Parathyroid adenoma (tissue), 2 donors: ENCODE measurements at regions not wholly inside any gene's neighbourhood (a gene's known extent, or its start where the extent isn't known, plus 50 kb on each side); places are given as distances from the start of the nearest gene placed in this dataset.

ENCODE experiments used
- H2AFZ ChIP-seq: fragments of 300-600 bp; sonication (generic); one replicate; pipeline ENCODE4 v1.7.0; 2017; ENCODE audit warnings: antibody characterized with exemption, mild to moderate bottlenecking
- H3K27ac ChIP-seq: fragments of 300-600 bp; sonication (generic); one replicate; pipeline ENCODE4 v1.7.0; 2017
- H3K27me3 ChIP-seq: fragments of 300-600 bp; sonication (generic); one replicate; pipeline ENCODE4 v1.7.0; 2017; ENCODE audit warnings: low read length; ENCODE audit not compliant: control insufficient read depth, insufficient read depth
- H3K36me3 ChIP-seq: fragments of 300-600 bp; sonication (generic); one replicate; pipeline ENCODE4 v1.7.0; 2017; ENCODE audit warnings: low read length; ENCODE audit not compliant: control insufficient read depth, insufficient read depth
- H3K4me1 ChIP-seq: fragments of 300-600 bp; sonication (generic); one replicate; pipeline ENCODE4 v1.7.0; 2017; ENCODE audit warnings: control low read depth
- H3K4me2 ChIP-seq: fragments of 300-600 bp; sonication (generic); one replicate; pipeline ENCODE4 v1.7.0; 2017; ENCODE audit warnings: low read length
- H3K4me3 ChIP-seq: fragments of 300-600 bp; sonication (generic); one replicate; pipeline ENCODE4 v1.7.0; 2017; ENCODE audit warnings: low read depth, low read length
- H3K79me2 ChIP-seq: fragments of 300-600 bp; sonication (generic); one replicate; pipeline ENCODE4 v1.7.0; 2017; ENCODE audit warnings: control low read depth
- H3K9ac ChIP-seq: fragments of 300-600 bp; sonication (generic); one replicate; pipeline ENCODE4 v1.7.0; 2017; ENCODE audit warnings: mild to moderate bottlenecking
- H3K9me3 ChIP-seq: fragments of 300-600 bp; sonication (generic); one replicate; pipeline ENCODE4 v1.7.0; 2017; ENCODE audit warnings: low read length; ENCODE audit not compliant: control insufficient read depth
- CTCF ChIP-seq: fragments of 300-600 bp; sonication (generic); IDR thresholded peaks from one replicate; pipeline ENCODE4 v1.7.0; 2017; ENCODE audit warnings: antibody characterized with exemption, mild to moderate bottlenecking
- donor health status: primary hyperparathyroidism.

- TF ChIP-seq CTCF: no peak
- Histone ChIP-seq H3K27ac (no peak overlapping the region), H3K9me3 (no peaks in the 10 kb centered on the region), H3K27me3 (no peaks in the 10 kb centered on the region), H3K79me2 (no peaks in the 10 kb centered on the region), H2AFZ (no peak overlapping the region), H3K4me2 (no peak overlapping the region), H3K4me3 (no peak overlapping the region), H3K4me1 (no peaks in the 10 kb centered on the region), H3K9ac (no peak overlapping the region), H3K36me3 (no peaks in the 10 kb centered on the region)
Measured at GRCh38 chr1:98099501-98099900, 178.7 kb upstream of the DPYD start.

GRCh38 chr1:98098473-98098872 lies 177.6 kb upstream of the DPYD start:
- TF ChIP-seq CTCF: no peak
- no peaks in the 10 kb centered on the region for H3K9me3 ChIP-seq

GRCh38 chr1:98090351-98090750 lies 169.5 kb upstream of the DPYD start:
- no peak for TF ChIP-seq CTCF
- Histone ChIP-seq H3K9ac (no peak overlapping the region), H3K36me3 (no peaks in the 10 kb centered on the region), H2AFZ (no peak overlapping the region), H3K27me3 (no peaks in the 10 kb centered on the region), H3K4me1 (no peaks in the 10 kb centered on the region), H3K4me3 (no peak overlapping the region), H3K4me2 (no peak overlapping the region), H3K27ac (no peak overlapping the region), H3K9me3 (no peaks in the 10 kb centered on the region), H3K79me2 (no peaks in the 10 kb centered on the region)

More at GRCh38 chr1:98098473-98098872, 177.6 kb upstream of the DPYD start:
- Histone ChIP-seq H3K9ac (no peak overlapping the region), H3K36me3 (no peaks in the 10 kb centered on the region), H3K79me2 (no peaks in the 10 kb centered on the region), H3K4me1 (no peaks in the 10 kb centered on the region), H3K27me3 (no peaks in the 10 kb centered on the region), H3K4me3 (no peak overlapping the region), H2AFZ (no peak overlapping the region), H3K27ac (no peak overlapping the region), H3K4me2 (no peak overlapping the region)

- H3K27me3 ChIP-seq: no peaks in the 10 kb centered on the region
- H3K4me3 ChIP-seq: no peak overlapping the region
- H3K27ac ChIP-seq: no peak overlapping the region
- no peak overlapping the region for H3K4me2 ChIP-seq
- H3K36me3 ChIP-seq: no peaks in the 10 kb centered on the region
- H2AFZ ChIP-seq: no peak overlapping the region
- no peak for TF ChIP-seq CTCF
- no peaks in the 10 kb centered on the region for H3K9me3 ChIP-seq
- H3K4me1 ChIP-seq: no peaks in the 10 kb centered on the region
- H3K79me2 ChIP-seq: no peaks in the 10 kb centered on the region
- H3K9ac ChIP-seq: no peak overlapping the region
Measured at GRCh38 chr1:98088381-98088780, 167.5 kb upstream of the DPYD start.

- H3K4me2 ChIP-seq: no peak overlapping the region
- no peak overlapping the region for H2AFZ ChIP-seq
- no peaks in the 10 kb centered on the region for H3K9me3 ChIP-seq
- no peak overlapping the region for H3K9ac ChIP-seq
- H3K27ac ChIP-seq: no peak overlapping the region
- H3K79me2 ChIP-seq: no peaks in the 10 kb centered on the region
- no peaks in the 10 kb centered on the region for H3K4me1 ChIP-seq
- TF ChIP-seq CTCF: no peak
- H3K4me3 ChIP-seq: no peak overlapping the region
- no peaks in the 10 kb centered on the region for H3K27me3 ChIP-seq
- H3K36me3 ChIP-seq: no peaks in the 10 kb centered on the region
Measured at GRCh38 chr1:98086796-98087441, 166.1 kb upstream of the DPYD start.
